ENCODE measurements at regions not wholly inside any gene's neighbourhood (a gene's known extent, or its start where the extent isn't known, plus 50 kb on each side); places are given as distances from the start of the nearest gene placed in this dataset.

GRCh38 chr5:3827624-3828023, 232.0 kb downstream of the IRX1 start:
- no peak for DNase-seq

- DNase-seq: no peak
Observed at GRCh38 chr5:3828761-3829160, 233.1 kb downstream of the IRX1 start.

- DNase-seq: no peak
Observed at GRCh38 chr5:3833566-3833965, 237.9 kb downstream of the IRX1 start.

- DNase-seq: no peak
Observed at GRCh38 chr5:3835811-3836210, 240.2 kb downstream of the IRX1 start.

DNA sequence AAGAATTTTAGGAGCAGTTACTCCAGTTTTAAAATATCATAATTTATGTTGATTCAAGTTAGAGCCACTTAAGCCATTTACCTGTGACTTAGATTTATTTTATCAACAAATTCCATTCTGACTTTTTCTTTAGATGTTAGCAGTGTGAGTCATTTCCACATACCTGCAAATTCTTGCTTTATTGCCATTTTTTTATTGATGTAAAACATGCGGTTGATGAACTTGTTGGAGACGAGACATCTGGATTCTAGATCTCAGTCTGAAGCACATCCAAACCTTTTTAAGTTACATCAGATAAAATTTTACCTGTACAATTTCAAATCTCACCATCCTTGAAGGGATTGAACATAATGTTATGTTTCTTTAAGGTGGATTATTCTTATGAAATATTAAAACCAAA, 240.9 kb downstream of the IRX1 start:
- no peak for DNase-seq

DNA sequence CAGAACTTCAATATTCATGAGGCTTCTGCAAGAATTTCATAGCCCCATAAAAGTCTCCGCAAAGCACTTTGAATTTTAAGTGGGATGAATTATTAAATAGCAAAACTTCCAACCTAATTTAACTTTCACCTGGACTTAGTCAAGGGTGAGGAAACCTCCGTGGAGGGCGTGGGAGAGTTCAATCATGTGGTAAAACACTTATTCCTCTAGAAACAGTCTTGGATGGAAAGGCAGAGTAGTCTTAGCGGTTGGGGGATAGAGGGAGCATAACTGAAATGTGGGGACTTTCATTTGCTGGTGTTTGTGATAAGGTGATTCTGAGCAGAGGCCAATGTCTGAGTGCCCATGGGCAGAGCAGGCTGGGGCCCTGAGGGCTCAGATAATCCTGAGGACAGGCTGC, 241.9 kb downstream of the IRX1 start:
- DNase-seq: no peak

DNA sequence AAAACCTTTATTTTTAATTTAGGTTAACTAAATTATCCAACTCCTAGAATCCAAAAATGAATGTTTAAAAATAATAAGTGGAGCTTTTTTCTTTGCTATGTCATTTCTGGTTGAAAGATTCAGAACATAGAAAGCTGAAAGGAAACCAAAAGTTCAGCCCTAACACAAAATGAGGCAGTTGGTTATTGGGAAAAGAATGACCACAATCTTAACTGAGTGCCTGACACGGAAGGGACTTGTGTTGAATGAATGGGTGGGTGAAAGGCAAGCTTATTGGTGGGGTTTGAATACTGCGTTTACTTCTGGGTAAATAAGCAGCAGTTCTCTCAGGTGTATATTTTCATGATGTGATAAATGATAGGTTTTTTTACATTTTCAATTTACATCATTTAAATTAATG, 243.5 kb downstream of the IRX1 start:
- no peak for DNase-seq

GRCh38 chr5:3842591-3842990, 247.0 kb downstream of the IRX1 start:
- DNase-seq: no peak

GRCh38 chr5:3843706-3844105, 248.1 kb downstream of the IRX1 start:
- no peak for DNase-seq

- DNase-seq: no peak
Observed at GRCh38 chr5:3844266-3844665, 248.6 kb downstream of the IRX1 start.

- DNase-seq: peak; percentile 72
Observed at GRCh38 chr5:3845230-3845629, 249.6 kb downstream of the IRX1 start.

DNA sequence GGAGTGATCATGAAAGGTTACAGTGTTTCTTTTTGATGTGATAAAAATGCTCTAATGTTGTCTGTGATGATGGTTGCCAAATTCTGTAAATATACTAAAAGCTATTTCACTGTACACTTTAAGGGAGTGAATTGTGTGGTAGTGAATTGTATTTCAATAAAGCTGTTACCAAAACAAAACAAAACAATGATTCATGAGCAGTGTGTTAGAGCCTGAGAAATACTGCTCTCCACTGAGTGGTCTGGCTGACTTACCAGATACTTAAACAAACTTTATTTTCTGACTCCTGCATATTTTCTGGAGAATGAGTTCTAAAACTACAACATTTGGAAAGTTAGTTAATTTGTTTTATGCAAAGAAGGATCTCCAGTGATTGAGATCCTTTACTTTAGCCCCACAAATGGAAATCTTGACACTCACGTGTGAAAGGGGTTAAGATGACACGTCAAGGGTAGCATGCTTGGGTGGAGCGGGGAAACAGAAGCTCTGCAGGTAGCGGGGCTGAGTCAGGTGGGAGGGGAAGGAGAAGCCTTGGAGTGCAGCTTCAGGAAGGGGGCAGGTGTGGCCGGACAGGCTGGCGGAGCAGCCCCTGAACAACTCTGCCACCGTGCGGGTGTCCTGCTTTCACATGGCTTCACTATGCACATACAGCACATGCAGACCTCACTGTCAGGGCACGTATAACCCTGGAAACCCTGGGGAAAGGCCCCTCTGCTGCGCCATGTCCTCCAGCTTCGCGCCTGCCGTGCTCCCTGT, 256.7 kb downstream of the IRX1 start:
- no peak for DNase-seq

GRCh38 chr5:3853362-3853761, 257.7 kb downstream of the IRX1 start:
- DNase-seq: no peak

DNA sequence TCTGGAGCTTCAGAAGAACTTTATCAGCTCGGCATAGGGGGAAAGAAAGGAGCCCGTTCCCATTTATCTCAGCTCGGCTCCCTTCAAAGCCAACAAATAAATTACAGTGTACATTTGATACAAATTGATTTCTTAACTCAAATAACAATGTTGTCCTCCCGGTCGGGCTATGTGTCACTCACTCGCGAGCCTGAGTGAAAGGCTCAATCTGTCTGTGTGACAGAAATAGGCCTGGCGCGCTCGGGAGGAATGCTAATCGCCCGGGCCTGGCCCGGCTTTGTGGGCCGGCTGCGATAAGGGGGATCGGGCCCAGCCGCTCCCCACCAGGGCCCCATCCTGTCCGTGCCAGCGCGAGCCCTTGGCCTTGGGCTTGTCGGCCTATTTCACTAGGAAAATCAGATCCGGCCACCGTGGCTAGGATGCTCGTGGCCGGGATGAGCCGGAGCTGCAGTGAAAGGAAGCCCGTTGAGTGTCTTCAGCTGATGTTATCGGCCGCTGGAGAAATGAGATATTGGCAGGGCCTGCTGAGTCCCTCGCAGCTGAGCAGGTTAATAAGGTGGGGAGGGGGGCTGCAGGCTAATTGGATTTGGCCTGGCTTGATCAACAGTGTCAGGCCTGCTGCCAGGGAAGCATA, 258.7 kb downstream of the IRX1 start:
- no peak for DNase-seq

GRCh38 chr5:3856036-3856435, 260.4 kb downstream of the IRX1 start:
- no peak for DNase-seq

GRCh38 chr5:3858524-3858923, 262.9 kb downstream of the IRX1 start:
- DNase-seq: peak; percentile 11

DNA sequence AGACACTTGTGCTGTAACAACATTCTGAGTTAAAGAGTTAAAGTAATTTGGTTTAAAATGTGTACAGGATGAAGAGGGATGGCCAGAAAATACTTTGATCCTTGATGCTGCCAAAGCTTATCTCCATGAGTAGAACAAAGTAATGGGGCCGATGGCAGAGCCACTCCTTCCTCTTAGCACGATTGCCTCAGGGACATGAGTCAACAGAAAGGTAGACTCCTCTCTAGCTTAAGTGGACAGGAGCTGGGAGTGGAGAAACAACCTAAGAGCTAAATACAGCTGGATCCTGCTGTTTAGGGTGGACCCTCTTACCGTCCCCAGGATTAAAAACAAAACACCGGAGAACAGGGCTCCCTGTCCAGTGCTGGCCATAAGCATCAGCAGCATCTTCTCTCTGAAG, 267.3 kb downstream of the IRX1 start:
- no peak for DNase-seq

- DNase-seq: no peak
Observed at GRCh38 chr5:3875144-3875543, 279.5 kb downstream of the IRX1 start.

DNA sequence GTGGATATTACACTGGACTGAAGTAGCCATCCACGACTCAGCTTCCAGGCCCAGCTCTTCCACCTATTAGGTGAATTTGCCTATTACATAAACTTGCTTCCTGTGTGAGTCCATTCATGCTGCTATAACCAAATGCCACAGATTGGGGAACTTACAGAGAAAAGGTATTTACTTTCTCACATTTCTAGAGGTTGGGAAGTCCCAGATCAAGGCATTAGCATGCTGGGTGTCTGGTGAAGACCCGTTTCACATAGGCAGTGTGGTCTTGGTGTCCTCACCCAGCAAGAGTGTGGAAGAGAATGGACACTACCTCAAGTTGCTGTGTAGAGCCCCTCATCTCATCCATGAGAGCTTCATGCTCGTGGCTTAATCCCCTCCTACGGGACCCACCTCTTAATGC, 282.6 kb downstream of the IRX1 start:
- DNase-seq: no peak

- no peak for DNase-seq
Observed at GRCh38 chr5:3883040-3883439, 287.4 kb downstream of the IRX1 start.

- DNase-seq: no peak
Observed at GRCh38 chr5:3886524-3887451, 291.2 kb downstream of the IRX1 start.

DNA sequence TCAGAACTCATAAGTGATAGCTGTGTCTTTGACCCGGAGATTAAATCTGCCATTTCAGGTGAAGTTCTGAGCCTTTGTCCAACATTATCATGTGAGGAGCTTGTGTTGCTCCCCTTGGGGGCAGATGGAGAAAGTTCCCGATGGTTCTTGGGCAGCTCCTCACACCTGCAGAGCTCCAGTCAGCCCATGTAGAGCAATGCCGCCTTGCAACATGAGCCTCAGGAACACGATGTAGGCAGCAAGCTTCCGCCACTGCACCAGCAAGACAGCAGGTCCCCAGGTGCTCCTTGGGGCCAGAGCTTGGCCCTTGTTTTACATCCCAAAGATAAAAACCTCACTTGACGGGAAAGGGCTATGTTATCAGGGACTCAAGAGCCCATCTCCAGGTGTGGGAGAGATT, 292.7 kb downstream of the IRX1 start:
- DNase-seq: no peak

DNA sequence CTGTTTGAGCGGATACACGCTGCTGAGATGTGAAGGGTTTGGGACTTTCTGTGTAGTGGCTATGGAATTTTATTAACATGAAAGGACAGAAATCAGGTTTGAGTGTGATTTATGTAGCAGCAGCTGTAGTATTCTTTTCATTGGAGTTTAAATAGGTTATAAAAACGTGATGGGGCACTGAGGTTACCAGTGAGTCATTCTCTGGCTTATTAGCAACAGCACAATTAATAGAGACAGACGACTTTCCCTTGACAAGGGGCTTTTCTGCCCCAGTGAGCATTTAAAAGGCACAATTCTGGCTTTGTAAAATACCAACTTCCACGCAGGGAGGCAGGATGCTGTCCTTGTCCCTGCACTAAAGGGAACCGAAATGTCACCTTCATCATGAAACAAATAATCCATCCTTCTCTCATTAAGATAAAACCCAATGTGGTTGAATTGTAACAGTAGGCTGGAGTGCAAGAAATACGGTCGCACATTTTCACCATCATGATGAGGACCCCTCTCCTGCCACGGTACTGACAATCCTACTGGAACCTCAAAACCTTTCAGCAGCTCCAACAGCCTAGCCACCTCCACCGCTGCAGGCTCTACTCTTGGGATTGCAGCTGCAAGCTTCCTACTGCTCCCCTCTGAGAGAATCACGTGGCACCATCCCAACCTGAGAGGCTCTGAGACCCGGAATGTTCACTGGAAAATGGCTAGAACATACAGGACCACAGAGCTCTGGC, 293.9 kb downstream of the IRX1 start:
- no peak for DNase-seq
